ENCODE measurements at regions not wholly inside any gene's neighbourhood (a gene's known extent, or its start where the extent isn't known, plus 50 kb on each side); places are given as distances from the start of the nearest gene placed in this dataset.

DNA sequence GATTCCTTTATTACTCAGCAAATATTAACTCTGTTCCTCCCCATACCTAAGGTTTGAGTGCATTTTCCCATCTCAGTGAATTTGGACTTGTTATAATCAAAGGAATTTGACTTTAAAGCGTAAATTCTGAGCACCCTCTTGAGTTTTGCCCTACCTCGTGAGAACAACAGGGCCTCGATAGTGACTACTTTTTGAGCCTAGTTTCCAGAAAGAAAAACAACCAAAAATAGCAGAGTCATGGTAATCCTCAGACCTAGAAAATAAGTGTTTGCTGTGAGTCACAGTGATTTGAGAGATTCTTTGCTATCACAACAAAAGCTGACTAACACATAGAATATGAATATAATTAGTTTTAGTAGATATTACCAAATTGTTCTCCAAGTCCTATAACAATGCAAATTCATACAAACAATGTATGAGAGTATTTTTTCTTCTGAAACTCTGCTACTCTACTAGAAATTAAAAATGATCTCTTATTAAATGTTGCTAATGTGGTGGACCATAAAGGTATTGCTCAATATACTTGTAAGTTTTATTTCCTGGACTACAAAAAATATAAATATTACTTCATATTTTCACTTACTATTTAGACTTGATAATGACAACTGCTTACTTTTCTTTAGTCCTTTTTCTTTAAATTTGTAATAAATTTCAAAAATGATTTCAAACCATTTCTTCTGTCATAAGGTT, 759.7 kb downstream of the BRINP1 start:
- DNase-seq: no peak

DNA sequence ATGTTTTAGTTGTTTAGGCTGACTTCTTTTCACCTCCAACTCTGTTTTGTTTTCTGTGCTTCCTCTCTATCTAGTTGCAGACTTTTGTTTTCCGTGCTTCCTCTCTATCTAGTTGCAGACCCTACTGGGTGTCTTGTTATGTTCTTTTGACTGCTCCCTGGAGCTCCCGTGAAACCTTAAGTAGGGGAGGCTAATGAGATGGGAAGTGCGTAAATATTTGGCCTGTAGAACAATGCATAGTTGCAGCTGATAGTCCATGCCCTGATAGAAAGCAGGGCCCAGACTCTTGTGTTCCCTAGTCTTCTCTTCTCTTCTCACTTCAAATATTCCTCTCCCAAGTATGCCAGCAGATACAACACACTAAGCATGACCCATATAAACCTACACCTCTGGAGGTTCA, 757.0 kb downstream of the BRINP1 start:
- no peak for DNase-seq

DNA sequence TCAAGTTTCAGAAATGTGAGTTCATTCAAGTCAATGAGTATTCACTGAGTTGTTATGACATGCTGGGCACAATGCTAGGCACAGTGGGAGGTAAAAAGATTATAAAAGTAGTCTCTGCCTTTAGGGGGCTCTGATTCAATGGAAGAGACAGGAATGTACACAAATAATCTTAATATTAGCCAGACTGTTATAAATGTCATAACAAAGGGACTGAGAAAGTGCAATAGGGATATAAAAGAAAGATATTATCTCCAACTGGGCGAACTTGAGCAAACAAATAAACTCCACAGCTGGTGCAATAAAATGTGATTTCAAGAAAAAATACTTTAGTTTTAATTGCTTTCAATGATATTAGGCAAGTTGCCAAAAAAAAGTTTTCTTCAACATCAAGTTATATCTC, 755.2 kb downstream of the BRINP1 start:
- DNase-seq: no peak

DNA sequence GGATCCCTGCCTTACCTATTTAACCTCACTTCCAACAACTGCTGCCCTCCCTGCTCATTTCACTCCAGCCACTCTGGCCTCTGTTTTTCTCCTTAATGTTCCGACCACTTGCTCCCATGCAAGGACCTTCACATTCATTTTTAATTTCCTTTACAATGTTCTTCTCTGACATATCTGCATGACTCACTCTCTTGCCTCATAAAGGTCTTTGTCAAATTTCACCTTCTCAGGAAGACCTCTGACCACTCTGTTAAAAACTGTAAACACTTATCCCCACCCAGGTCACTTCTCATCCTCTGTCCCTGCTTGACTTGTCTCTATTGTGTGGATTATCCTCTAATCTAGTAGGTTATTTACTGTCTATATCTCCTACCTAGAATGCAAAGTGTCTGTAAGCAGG, 751.2 kb downstream of the BRINP1 start:
- DNase-seq: no peak

DNA sequence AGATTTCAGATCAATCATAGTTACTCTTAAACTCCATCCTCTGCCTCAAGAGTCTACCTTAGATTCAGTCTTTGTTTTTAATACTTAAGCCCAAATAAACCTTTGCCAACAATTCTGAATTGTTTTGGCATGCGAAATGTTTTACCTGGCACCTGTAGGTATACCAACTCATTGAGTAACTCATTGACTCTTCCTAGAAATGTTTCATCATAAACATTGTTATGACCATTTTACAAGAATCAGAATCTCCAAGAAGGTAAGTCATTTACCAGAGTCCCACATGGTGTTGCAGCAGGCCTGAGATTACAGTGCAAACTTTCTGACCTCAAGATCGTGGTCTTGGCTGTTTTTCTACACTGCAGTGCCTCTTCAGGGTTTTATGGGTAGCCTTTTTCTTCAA, 750.4 kb downstream of the BRINP1 start:
- no peak for DNase-seq

DNA sequence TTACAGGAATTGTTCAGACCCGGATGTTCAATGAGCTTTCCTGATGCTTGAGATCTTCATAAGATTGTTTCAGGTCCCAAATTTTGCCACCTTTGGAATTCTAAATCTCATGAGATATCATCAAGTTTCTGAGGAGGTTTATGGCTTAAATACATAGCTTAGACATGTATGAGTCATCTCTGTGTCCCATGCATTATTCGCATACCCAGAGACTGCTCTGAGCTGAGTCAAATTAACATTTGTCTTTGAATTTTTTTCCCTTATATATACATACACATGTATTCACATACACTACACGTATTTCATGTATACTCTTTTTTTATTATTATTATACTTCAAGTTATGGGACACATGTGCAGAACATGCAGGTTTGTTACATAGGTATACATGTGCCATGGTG, 744.6 kb downstream of the BRINP1 start:
- no peak for DNase-seq

DNA sequence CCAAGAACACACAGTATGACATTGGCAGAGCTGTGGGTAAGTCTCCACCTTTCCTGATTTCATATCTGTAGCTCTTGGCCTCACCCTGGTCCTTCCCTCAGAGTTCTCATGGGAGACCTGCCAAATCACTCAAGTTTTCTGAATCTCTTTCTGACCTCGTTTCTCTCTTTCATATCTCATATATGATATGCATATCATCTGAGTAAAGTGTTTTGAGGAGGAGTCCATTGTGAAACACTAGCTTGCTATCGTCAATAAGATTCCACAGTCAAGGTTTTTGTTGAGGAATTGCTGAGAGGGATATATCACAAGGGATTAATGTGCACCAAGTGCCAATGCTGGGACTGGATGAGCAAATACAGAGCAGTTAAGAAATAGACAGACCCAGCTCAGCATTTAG, 739.2 kb downstream of the BRINP1 start:
- no peak for DNase-seq

DNA sequence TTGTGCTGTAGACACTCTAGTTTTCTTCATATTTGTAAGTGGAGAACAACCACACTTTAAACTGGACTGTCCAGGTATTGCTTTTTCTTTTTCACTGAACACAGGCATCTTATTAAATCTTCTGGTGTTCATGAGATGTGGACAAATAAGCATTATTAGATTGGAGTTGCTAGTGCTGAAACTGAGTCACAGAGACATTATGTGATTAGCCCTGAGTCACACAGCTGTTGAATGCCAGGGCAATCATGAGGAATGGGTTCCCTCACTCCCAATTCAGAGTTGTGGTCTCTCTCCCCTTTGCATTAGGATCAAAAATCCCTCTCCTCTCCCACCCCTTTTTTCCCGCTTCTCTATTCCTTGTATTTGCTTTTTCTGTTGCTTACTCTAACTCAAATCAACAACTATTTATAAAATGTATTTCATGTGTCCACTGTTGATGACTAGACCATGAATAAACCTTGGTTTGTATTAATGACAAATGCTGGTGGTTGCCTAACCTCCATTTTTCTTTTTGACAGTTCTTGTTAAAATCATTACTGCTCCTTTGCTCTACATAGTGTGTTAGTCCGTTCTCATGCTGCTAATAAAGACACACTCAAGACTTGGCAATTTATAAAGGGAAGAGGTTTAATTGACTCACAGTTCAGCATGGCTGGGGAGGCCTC, 738.2 kb downstream of the BRINP1 start:
- DNase-seq: no peak

DNA sequence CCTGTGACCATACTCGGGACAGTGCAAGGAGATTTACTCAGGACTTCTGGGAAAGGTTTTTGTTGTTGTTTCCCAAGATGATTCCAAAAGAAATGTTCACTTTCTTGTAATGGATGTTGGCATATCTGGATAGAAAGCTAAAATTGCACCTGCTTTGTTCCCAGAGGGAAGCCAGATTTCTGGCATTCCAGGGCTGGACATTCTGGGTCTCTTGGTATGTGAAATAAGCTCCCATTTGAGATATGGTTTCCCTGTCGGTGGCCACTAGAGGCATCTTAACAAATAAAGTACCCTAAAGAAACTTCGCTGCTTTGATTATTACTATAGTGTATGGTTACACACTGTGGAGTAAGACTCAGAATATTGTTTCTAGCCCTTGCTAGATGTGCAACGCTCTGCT, 737.3 kb downstream of the BRINP1 start:
- no peak for DNase-seq

DNA sequence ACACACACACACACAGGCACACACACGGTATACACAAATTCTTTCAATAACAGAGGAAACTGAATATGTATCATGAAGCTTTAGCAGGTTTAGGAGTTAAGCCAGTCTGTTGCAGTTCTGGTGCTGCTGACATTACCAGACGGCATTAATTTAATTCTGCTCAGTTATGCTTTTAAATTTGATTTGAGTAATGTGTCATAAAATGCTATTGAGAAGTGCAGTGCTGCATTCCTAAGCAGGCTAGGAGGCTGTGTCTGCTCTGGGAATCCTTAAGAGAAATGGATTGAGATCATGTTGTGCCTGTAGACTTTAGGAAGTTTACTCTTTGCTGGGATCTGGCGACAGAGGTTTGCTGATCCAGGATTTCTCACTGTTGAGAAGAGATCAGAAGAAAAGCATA, 733.8 kb downstream of the BRINP1 start:
- DNase-seq: no peak

DNA sequence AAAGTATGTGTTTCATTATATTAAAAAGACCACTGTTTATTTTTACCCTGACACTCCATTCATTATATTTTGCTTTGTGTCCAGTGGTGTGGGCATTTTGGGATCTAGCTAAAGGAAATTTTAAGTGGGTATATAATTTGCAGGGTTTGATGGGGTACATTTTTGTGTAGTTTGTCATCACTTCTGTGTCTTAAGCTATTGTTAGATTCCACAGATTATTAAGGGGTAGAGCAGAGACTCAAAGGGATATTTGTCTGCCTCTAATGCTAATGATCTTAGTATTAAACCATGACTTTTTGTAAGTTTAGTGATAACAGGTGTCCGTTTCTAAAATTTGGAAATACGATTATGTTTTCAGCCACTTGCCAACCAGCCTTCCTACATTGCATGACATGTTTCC, 731.6 kb downstream of the BRINP1 start:
- DNase-seq: no peak

DNA sequence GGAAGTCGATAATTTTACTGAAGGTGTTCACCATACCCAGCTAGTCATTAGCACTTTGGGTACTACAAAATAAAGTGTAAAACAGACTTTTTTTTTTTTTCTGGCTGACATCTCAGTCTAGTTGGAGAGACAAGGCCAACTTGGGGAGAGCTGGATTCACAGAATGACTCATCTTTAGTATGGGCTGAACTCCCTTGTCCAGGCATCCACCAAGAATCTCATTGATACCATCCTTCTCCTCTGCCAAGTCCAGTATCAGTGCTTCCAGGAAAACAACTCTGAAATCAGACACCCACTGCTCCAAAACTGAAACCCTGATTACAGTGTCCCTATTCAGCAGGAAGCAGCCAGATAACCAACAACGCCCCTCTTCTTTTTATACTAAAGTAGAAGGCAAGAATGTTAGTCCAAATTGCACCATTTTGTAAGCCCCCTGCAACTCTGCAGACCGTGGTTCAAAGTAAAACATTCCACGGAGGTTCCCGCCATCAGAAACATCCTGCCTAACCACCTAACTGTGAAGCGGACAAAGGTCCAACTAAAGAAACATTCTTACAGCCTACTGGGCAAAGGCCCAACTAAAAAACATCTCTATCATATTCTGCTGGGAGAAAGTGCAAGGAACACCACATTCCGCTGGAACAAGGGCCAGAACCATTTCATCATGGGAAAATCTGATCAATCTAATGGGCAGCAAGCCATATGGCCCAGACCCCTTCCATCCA, 728.2 kb downstream of the BRINP1 start:
- no peak for DNase-seq

DNA sequence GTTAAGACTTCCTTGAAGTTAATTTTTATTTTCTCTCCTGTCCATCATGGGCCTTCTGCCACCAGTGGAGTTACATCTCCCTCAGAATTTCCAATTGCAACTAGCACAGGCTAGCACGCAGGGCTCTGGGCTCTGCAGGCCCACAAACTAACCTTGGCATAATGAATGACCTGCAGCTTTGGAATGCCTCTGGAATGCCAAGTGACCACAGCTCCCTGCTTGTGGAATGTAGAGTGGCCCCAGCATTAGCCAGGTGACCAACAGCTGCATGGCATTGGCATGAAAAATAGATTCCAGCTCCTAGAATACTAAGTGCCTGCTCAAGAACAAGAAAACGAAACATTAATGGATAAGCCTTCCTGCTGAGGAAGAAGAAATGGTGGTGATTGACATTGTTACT, 726.1 kb downstream of the BRINP1 start:
- no peak for DNase-seq

DNA sequence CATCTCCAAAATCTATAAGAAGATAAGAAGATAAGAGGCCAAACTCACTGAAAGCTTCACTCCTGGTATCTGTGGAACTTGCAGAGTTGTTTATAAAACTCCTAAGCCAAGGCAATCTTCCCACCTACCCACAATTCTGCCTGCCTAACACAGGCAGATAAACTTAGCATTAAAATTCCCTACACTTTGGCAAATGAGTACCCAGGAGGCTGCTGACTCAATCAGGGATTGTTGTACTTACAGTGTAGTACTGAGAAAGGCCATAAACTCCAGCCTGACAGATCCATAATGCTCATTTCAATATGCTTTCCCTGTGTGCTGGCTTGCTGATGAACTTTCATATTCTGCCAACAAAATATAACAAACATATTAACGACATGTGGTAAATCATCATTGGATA, 725.2 kb downstream of the BRINP1 start:
- no peak for DNase-seq

DNA sequence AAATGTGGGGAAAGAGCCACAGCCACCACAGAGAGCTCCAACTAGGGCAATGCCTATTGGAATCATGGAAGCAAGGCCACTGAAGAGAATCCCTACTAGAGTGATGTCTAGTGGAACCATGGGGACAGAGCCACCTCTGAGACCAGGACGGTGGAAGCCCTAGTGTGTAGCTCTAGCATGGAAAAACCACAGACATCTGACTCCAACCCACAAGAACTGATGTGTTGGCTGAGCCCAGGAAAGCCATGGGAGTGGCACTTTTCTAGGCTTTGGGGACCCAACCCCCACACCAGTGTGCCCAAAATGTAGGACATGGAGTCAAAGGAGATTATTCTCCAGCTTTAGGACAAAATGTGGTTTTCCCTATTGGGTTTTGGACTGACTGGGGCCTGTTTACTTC, 721.9 kb downstream of the BRINP1 start:
- no peak for DNase-seq

DNA sequence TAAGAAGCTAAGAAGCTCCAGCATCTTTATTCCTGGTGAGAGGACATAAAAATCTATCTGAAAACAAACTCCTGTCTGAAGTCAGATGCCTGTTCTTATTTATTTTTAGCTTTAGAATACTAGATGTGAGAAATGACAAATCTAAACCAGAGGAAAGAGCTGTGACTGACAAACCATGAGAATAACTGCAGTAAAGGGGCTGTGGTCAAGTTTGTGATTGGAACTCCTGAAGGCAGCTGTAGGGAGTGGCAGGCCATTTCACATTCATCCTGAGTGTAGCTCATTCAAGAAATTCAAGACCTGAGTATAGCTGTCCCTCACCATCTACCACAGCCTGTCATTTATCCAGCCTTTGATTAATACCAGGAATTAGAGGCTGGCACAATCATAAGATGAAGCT, 718.8 kb downstream of the BRINP1 start:
- DNase-seq: no peak

DNA sequence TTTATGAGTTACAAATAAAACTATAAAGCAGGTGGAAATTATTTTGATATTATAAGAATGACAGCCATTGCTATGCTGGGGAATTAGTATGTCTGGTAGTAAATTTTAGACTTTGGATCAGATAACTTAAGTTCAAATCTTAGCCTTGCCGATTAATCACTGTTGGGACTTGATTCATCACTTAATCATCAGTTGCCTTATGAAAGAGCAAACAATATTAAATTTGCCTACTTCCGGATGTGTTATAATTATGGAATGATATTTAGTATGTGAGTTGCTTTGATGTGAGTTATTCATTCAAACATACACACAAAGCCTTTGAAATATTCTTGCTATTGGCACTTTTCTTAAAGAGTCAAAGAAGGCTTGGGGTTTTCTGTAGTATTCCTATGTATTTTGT, 717.7 kb downstream of the BRINP1 start:
- DNase-seq: no peak

DNA sequence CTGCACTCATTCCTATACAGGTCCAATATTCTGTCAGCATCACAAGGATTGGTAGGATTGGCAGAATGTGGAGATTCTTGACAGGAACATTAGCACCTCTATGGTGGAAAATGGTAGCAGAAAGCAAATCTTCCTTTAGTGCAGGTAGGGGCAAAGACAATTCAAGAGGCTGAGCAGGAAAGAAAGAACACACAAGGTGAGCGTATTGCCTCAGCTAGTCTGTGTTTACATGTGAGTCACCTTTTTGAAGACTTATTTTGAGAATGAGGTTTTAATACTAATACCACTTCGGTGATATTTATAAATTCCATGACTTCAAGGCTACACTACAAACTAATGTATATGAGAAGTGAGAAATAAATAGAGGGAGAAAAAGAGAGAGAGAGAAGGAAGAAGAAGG, 717.0 kb downstream of the BRINP1 start:
- no peak for DNase-seq

DNA sequence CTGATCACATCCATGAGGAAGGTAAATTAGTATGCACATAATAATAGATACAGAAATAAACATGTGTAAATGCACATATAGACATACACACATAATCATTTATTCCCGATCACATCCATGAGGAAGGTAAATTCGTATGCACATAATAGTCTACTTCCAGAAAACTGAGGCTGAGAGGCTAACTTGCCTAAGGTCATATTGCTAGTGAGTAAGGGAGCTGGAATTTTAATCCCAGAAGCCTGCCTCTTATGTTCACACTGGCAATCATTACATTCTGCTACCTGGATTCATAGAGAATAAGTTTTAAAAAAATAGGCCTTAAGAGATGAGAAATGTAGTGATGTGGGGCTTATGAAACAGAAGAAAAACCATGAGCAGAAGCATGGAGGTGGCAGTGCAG, 716.3 kb downstream of the BRINP1 start:
- no peak for DNase-seq

DNA sequence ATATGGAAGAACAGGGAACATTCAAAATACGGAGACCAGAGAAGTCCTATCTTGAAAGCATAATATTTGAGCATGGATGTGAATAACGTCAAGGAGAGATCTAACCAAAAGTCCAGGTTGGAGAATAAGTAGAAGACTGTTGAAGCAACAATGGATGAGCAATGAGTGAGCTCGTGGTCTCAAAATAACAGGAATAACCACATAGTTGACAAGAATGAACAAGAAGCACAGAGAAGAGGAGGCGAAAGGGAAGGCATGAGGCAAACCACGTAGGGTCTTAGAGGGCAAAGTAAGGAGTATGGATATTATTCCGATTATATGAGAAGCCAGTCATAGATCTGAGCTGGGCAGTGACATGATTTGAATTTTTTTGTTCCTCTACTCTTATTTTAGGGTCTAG, 710.2 kb downstream of the BRINP1 start:
- DNase-seq: no peak

DNA sequence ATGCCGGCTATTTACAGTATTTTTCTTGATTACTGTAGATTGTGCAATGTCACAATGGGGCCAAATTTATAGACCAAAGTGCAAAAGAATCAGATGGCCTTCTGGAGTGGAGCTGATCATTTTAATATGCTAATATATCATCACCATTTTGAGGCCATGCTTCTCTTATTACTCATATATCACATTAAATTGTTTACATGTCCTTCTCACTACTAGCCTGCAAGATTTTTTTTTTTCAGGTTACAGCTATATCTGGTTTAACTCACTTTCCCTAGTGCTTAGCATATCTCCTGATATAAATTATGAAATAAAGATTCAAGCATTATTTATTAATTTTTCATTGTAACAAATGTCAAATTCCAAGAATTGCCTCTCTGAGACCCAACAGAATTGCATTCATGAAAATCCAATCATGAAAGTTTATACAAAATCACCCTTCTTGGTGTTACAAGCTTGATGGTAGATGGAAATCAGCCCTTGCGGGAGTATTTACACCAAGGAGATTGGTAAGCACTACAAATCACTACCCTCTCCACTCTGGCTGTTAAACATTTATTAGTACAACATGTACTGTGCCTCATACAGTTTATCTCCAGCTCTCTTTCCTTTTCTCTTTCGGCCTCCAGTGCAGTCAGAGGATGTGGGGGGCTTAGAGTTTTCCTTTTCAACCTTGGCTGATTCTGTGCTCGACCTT, 703.9 kb downstream of the BRINP1 start:
- DNase-seq: no peak

DNA sequence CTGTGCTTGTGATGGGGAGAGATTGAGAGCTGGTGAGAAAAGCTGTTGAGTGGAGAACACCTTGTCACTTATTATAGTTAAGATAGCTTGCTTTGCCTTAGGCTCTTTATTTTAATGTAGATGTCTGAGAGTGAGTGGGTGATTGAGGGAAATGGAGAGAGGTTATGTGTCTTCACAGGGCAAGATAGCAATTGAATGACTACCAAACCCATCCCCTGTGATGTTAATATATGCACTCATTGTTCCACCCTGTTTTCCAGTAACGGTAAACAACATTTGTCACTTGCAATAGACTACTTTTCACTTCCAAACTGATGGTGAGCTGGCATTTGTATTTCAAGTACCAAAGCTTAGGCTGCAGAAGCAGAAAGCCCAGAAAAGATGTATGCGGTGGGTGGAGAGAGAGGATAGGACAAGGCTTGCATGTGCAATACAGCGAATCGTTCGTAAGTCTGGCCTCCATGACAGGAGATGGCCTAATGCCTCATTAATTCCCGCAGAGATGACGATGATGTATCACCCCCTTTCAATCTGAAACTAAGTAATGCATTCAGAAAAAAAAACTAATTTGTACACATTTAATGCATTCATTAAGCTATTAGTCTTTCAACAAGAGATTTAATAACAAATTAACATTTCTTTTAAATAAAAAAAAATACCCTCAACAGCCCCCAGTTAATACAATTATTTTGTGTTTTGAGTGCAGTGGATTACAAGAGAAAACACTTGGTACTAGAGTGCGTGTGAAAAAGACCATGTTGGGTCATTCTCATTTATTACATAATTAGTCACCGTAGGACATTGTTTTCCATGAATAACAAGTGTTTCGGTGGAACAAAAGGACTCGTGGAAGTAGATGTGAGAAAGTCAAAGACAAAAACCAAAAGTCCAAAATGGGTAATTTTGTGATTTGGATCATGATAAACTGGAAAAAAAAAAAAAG, 699.0 kb downstream of the BRINP1 start:
- no peak for DNase-seq

DNA sequence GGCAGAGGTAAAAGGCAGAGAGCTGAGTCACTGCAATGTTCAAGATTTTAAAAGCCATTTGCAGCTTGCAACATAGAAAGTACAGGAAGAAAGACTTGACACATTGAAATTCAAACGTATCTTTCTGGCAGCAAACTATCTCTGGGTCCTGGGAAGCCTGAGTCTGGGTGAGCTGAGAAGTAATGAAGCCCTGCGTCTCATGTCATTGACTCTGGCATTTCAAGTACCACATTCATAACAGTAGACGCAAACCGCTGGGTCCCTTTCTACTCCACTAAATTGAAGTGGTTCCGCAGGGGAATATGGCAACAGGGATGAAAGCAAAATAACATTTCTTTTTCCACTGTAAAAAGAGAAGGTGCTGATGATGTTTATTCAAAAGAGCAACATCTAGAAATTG, 694.3 kb downstream of the BRINP1 start:
- no peak for DNase-seq

Measured in NCI-H446 (cell line).